ENCODE measurements at regions not wholly inside any gene's neighbourhood (a gene's known extent, or its start where the extent isn't known, plus 50 kb on each side); places are given as distances from the start of the nearest gene placed in this dataset.

- Histone ChIP-seq H4K20me1 (ENCODE audit: insufficient read depth, low read length) (no peaks in the 10 kb centered on the region), H2BK20ac (ENCODE audit: low read depth, low read length) (no peak overlapping the region), H2AK9ac (replicated peaks; ENCODE audit: low read depth, low read length, poor library complexity) (no peak overlapping the region), H3K36me3 (ENCODE audit: control insufficient read depth, insufficient read depth, low read length) (no peaks in the 10 kb centered on the region), H3K4me3 (ENCODE audit: insufficient read depth, low read depth, low read length) (no peak overlapping the region), H3K9me3 (ENCODE audit: control insufficient read depth, insufficient read depth, low read length) (peaks cover 8% of the 10 kb centered on the region), H2BK5ac (ENCODE audit: low read depth, low read length, poor library complexity, severe bottlenecking) (no peak overlapping the region), H3K27me3 (ENCODE audit: control insufficient read depth, insufficient read depth, low read length) (no peaks in the 10 kb centered on the region), H3K14ac (replicated peaks; ENCODE audit: low read depth, low read length) (no peak overlapping the region), H3K9me1 (ENCODE audit: insufficient read depth, low read length) (no peaks in the 10 kb centered on the region), H4K91ac (ENCODE audit: insufficient read depth, low read depth, low read length) (no peak overlapping the region), H2AFZ (replicated peaks; ENCODE audit: low read length, poor library complexity) (no peak overlapping the region), H3K27ac (ENCODE audit: insufficient read depth, low read length) (no peak overlapping the region), H2BK15ac (ENCODE audit: low read depth, low read length) (no peak overlapping the region), H2AK5ac (ENCODE audit: low read depth, low read length) (no peak overlapping the region), H3K4me1 (ENCODE audit: control insufficient read depth, insufficient read depth, low read length) (no peaks in the 10 kb centered on the region), H3K79me1 (ENCODE audit: low read depth in 1 of 2, low read length in 2 of 2) (no peaks in the 10 kb centered on the region), H3K23ac (ENCODE audit: low read depth, low read length) (no peak overlapping the region), H2BK120ac (ENCODE audit: low read depth, low read length) (no peak overlapping the region), H3K56ac (ENCODE audit: extremely low read depth, insufficient read depth, low read length) (no peak overlapping the region), H4K8ac (ENCODE audit: low read depth in 2 of 2, low read length in 2 of 2) (no peak overlapping the region), H3K4me2 (ENCODE audit: low read depth, low read length) (no peak overlapping the region), H3K4ac (ENCODE audit: low read depth, low read length) (no peak overlapping the region), H4K5ac (ENCODE audit: low read depth, low read length) (no peak overlapping the region), H3K18ac (ENCODE audit: low read depth, low read length) (no peak overlapping the region), H3K9ac (ENCODE audit: low read depth, low read length) (no peak overlapping the region)
- DNase-seq (no peak), ATAC-seq (ENCODE audit: low read depth) (no peak)
- no CpG with 5 or more reads among the region's 1 CpG for whole genome bisulfite sequencing, 2 experiments (ENCODE audit: extremely low coverage in 2 of 2, insufficient read length in 1 of 2)
- TF ChIP-seq SMC3 (IDR thresholded peaks at IDR 0.05; ENCODE audit: low read depth, low read length) (no peak), RCOR1 (IDR thresholded peaks at IDR 0.05; ENCODE audit: insufficient replicate concordance, low read length) (no peak), CEBPB (IDR thresholded peaks at IDR 0.05; ENCODE audit: low read depth, low read length) (no peak)
- ChIA-PET POLR2A (ENCODE audit: unreplicated experiment) (no interaction called here), CTCF (no interaction called here)
- dilution Hi-C loops (cut with HindIII; ENCODE audit: low sequenced_read_pairs, unreplicated experiment), result no loop called here
- in situ Hi-C loops (cut with MboI; ENCODE audit: low sequenced_read_pairs), result no loop called here
- intact Hi-C loops (cut with micrococcal nuclease), result no loop called here
- BruUV-seq (replicated peaks), result no TSS peak
Observed at GRCh38 chr11:96967616-96968015, 577.8 kb downstream of the JRKL start.

Data from IMR-90 (cell line).